ENCODE measurements at regions not wholly inside any gene's neighbourhood (a gene's known extent, or its start where the extent isn't known, plus 50 kb on each side); places are given as distances from the start of the nearest gene placed in this dataset.

DNA sequence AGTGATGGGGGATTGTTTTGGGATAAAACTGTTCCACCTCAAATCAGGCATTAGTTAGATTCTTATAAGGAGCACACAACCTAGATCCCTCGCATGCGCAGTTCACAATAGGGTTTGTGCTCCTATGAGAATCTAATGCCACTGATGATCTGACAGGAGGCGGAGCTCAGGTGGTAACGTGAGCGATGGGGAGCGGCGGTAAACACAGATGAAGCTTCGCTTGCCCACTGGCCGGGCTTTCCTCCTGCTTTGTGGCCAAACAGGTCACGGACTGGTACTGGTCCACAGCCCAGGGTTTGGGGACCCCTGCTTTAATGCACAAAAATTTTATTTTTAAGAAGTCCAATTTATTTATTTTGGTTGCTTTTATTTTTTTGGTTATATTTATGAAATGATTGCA, 238.8 kb downstream of the AACS start:
- TF ChIP-seq TEAD4 (IDR thresholded peaks at IDR 0.05), result no peak
- no peak for TF ChIP-seq CREB1 (IDR thresholded peaks at IDR 0.05; ENCODE audit: low read depth)
- TF ChIP-seq NFIC (IDR thresholded peaks at IDR 0.05), result no peak
- no peak for TF ChIP-seq TCF12 (IDR thresholded peaks at IDR 0.05; ENCODE audit: low read depth)
- TF ChIP-seq, protein P1, sequence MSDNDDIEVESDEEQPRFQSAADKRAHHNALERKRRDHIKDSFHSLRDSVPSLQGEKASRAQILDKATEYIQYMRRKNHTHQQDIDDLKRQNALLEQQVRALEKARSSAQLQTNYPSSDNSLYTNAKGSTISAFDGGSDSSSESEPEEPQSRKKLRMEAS (IDR thresholded peaks at IDR 0.05), result no peak
- TF ChIP-seq FOXM1 (IDR thresholded peaks at IDR 0.05; ENCODE audit: borderline replicate concordance, low read depth), result no peak
- no peak for TF ChIP-seq EP300 (IDR thresholded peaks at IDR 0.05; ENCODE audit: borderline replicate concordance)
- no peak for TF ChIP-seq REST (IDR thresholded peaks at IDR 0.05; ENCODE audit: low read depth)
- TF ChIP-seq YY1 (IDR thresholded peaks at IDR 0.05; ENCODE audit: low read depth), result no peak
- TF ChIP-seq RAD21 (IDR thresholded peaks at IDR 0.05; ENCODE audit: low read depth), result no peak

- TF ChIP-seq EP300 (IDR thresholded peaks at IDR 0.05; ENCODE audit: borderline replicate concordance) (no peak), TEAD4 (IDR thresholded peaks at IDR 0.05) (no peak), CREB1 (IDR thresholded peaks at IDR 0.05; ENCODE audit: low read depth) (no peak), CEBPB (IDR thresholded peaks at IDR 0.05) (no peak), RAD21 (IDR thresholded peaks at IDR 0.05; ENCODE audit: low read depth) (no peak), EGR1 (IDR thresholded peaks at IDR 0.05) (no peak), USF1 (IDR thresholded peaks at IDR 0.05) (no peak), TCF12 (IDR thresholded peaks at IDR 0.05; ENCODE audit: low read depth) (no peak), YY1 (IDR thresholded peaks at IDR 0.05; ENCODE audit: low read depth) (no peak), REST (IDR thresholded peaks at IDR 0.05; ENCODE audit: low read depth) (no peak), FOXM1 (IDR thresholded peaks at IDR 0.05; ENCODE audit: borderline replicate concordance, low read depth) (no peak), ZBTB7A (IDR thresholded peaks at IDR 0.05; ENCODE audit: low read depth) (no peak), TAF1 (IDR thresholded peaks at IDR 0.05; ENCODE audit: low read depth) (no peak), NFIC (IDR thresholded peaks at IDR 0.05) (no peak)
- TF ChIP-seq, protein P1 (IDR thresholded peaks at IDR 0.05), result no peak
Measured at GRCh38 chr12:125305231-125305630, 240.0 kb downstream of the AACS start.

DNA sequence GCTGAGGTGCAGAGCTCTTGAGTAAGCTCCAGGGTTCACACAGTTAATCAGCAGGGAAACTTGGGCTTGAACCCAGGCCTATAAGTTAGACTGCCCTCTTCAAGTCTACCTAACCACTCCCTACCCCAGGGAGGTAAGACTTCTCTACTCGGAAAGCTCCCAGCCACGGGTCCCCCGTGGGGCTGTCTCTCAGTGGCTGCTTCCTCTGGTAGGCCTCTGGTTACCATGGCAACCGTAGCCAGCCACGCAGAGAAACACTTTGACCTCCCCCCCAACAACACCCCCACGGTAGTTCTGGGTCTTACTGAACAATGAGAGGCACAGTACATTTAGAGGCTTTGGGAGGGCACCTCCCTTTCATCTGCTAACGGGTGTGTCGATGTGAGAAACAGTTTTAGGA, 245.2 kb downstream of the AACS start:
- TF ChIP-seq TEAD4 (IDR thresholded peaks at IDR 0.05), result no peak

GRCh38 chr12:125311050-125311449, 245.8 kb downstream of the AACS start:
- TF ChIP-seq YY1 (IDR thresholded peaks at IDR 0.05; ENCODE audit: low read depth), result no peak
- TF ChIP-seq TAF1 (IDR thresholded peaks at IDR 0.05; ENCODE audit: low read depth), result no peak
- TF ChIP-seq FOXM1 (IDR thresholded peaks at IDR 0.05; ENCODE audit: borderline replicate concordance, low read depth), result no peak
- TF ChIP-seq USF1 (IDR thresholded peaks at IDR 0.05), result no peak
- TF ChIP-seq ZBTB7A (IDR thresholded peaks at IDR 0.05; ENCODE audit: low read depth), result no peak
- no peak for TF ChIP-seq NFIC (IDR thresholded peaks at IDR 0.05)
- no peak for TF ChIP-seq CEBPB (IDR thresholded peaks at IDR 0.05)
- no peak for TF ChIP-seq RAD21 (IDR thresholded peaks at IDR 0.05; ENCODE audit: low read depth)
- TF ChIP-seq REST (IDR thresholded peaks at IDR 0.05; ENCODE audit: low read depth), result no peak
- TF ChIP-seq EP300 (IDR thresholded peaks at IDR 0.05; ENCODE audit: borderline replicate concordance), result no peak
- TF ChIP-seq CREB1 (IDR thresholded peaks at IDR 0.05; ENCODE audit: low read depth), result no peak
- TF ChIP-seq TEAD4 (IDR thresholded peaks at IDR 0.05), result no peak
- TF ChIP-seq TCF12 (IDR thresholded peaks at IDR 0.05; ENCODE audit: low read depth), result no peak
- TF ChIP-seq, protein P1 (IDR thresholded peaks at IDR 0.05), result no peak
- no peak for TF ChIP-seq EGR1 (IDR thresholded peaks at IDR 0.05)
